ENCODE measurements at regions not wholly inside any gene's neighbourhood (a gene's known extent, or its start where the extent isn't known, plus 50 kb on each side); places are given as distances from the start of the nearest gene placed in this dataset.

DNA sequence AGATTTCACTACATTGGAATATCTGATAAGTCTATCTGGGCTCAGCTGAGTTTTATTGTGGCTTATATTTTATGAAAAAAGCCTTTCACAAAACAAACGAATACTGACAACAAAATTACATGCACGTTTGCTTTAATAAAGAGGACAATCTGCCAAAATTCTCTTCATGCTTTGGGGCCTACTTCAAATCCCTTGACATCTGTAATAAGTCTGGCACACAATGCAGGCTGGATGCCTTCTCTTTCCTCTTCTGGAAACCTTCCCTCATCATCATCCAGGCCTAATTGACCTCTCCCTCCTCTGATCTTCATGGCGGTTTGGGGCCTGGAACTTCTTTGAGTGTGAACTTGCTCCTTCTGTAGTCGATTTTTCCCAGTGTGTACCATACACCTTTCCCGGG lies 70.3 kb downstream of the MAP10 start (continued):
- TF ChIP-seq, protein P1, sequence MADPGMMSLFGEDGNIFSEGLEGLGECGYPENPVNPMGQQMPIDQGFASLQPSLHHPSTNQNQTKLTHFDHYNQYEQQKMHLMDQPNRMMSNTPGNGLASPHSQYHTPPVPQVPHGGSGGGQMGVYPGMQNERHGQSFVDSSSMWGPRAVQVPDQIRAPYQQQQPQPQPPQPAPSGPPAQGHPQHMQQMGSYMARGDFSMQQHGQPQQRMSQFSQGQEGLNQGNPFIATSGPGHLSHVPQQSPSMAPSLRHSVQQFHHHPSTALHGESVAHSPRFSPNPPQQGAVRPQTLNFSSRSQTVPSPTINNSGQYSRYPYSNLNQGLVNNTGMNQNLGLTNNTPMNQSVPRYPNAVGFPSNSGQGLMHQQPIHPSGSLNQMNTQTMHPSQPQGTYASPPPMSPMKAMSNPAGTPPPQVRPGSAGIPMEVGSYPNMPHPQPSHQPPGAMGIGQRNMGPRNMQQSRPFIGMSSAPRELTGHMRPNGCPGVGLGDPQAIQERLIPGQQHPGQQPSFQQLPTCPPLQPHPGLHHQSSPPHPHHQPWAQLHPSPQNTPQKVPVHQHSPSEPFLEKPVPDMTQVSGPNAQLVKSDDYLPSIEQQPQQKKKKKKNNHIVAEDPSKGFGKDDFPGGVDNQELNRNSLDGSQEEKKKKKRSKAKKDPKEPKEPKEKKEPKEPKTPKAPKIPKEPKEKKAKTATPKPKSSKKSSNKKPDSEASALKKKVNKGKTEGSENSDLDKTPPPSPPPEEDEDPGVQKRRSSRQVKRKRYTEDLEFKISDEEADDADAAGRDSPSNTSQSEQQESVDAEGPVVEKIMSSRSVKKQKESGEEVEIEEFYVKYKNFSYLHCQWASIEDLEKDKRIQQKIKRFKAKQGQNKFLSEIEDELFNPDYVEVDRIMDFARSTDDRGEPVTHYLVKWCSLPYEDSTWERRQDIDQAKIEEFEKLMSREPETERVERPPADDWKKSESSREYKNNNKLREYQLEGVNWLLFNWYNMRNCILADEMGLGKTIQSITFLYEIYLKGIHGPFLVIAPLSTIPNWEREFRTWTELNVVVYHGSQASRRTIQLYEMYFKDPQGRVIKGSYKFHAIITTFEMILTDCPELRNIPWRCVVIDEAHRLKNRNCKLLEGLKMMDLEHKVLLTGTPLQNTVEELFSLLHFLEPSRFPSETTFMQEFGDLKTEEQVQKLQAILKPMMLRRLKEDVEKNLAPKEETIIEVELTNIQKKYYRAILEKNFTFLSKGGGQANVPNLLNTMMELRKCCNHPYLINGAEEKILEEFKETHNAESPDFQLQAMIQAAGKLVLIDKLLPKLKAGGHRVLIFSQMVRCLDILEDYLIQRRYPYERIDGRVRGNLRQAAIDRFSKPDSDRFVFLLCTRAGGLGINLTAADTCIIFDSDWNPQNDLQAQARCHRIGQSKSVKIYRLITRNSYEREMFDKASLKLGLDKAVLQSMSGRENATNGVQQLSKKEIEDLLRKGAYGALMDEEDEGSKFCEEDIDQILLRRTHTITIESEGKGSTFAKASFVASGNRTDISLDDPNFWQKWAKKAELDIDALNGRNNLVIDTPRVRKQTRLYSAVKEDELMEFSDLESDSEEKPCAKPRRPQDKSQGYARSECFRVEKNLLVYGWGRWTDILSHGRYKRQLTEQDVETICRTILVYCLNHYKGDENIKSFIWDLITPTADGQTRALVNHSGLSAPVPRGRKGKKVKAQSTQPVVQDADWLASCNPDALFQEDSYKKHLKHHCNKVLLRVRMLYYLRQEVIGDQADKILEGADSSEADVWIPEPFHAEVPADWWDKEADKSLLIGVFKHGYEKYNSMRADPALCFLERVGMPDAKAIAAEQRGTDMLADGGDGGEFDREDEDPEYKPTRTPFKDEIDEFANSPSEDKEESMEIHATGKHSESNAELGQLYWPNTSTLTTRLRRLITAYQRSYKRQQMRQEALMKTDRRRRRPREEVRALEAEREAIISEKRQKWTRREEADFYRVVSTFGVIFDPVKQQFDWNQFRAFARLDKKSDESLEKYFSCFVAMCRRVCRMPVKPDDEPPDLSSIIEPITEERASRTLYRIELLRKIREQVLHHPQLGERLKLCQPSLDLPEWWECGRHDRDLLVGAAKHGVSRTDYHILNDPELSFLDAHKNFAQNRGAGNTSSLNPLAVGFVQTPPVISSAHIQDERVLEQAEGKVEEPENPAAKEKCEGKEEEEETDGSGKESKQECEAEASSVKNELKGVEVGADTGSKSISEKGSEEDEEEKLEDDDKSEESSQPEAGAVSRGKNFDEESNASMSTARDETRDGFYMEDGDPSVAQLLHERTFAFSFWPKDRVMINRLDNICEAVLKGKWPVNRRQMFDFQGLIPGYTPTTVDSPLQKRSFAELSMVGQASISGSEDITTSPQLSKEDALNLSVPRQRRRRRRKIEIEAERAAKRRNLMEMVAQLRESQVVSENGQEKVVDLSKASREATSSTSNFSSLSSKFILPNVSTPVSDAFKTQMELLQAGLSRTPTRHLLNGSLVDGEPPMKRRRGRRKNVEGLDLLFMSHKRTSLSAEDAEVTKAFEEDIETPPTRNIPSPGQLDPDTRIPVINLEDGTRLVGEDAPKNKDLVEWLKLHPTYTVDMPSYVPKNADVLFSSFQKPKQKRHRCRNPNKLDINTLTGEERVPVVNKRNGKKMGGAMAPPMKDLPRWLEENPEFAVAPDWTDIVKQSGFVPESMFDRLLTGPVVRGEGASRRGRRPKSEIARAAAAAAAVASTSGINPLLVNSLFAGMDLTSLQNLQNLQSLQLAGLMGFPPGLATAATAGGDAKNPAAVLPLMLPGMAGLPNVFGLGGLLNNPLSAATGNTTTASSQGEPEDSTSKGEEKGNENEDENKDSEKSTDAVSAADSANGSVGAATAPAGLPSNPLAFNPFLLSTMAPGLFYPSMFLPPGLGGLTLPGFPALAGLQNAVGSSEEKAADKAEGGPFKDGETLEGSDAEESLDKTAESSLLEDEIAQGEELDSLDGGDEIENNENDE (IDR thresholded peaks at IDR 0.05; ENCODE audit: insufficient replicate concordance, low read length), result no peak
- TF ChIP-seq BACH1 (IDR thresholded peaks at IDR 0.05; ENCODE audit: low read length) (no peak), CBX8 (IDR thresholded peaks at IDR 0.05; ENCODE audit: borderline replicate concordance, low read depth, low read length) (no peak), KDM1A (IDR thresholded peaks at IDR 0.05; ENCODE audit: borderline replicate concordance, low read length) (no peak), SP2 (IDR thresholded peaks at IDR 0.05; ENCODE audit: low read length) (no peak), SIRT6 (IDR thresholded peaks at IDR 0.05; ENCODE audit: low read length) (no peak), SAP30 (IDR thresholded peaks at IDR 0.05; ENCODE audit: insufficient read depth, insufficient replicate concordance, low read length) (no peak), CEBPB (IDR thresholded peaks at IDR 0.05; ENCODE audit: low read depth, low read length) (no peak), TAF1 (IDR thresholded peaks at IDR 0.05; ENCODE audit: low read depth, low read length) (no peak), TEAD4 (IDR thresholded peaks at IDR 0.05; ENCODE audit: low read depth, low read length) (no peak), TAF7 (optimal IDR thresholded peaks at IDR 0.05; ENCODE audit: borderline replicate concordance, low read depth, low read length) (no peak)
